HG03280 (cell line): ENCODE measurements at regions not wholly inside any gene's neighbourhood (a gene's known extent, or its start where the extent isn't known, plus 50 kb on each side); places are given as distances from the start of the nearest gene placed in this dataset.
"Not testable (repeated sequence)": the region's sequence is repeated elsewhere in the genome, so short reads cannot be mapped to it uniquely, and the experiment has no call there.

Source experiments
- ATAC-seq: cut with Tn5 transposase; IDR thresholded peaks from one replicate; pipeline ENCODE4 v1.9.1; 2021; ENCODE audit warnings: mild to moderate bottlenecking, moderate library complexity; ENCODE audit not compliant: unreplicated experiment

DNA sequence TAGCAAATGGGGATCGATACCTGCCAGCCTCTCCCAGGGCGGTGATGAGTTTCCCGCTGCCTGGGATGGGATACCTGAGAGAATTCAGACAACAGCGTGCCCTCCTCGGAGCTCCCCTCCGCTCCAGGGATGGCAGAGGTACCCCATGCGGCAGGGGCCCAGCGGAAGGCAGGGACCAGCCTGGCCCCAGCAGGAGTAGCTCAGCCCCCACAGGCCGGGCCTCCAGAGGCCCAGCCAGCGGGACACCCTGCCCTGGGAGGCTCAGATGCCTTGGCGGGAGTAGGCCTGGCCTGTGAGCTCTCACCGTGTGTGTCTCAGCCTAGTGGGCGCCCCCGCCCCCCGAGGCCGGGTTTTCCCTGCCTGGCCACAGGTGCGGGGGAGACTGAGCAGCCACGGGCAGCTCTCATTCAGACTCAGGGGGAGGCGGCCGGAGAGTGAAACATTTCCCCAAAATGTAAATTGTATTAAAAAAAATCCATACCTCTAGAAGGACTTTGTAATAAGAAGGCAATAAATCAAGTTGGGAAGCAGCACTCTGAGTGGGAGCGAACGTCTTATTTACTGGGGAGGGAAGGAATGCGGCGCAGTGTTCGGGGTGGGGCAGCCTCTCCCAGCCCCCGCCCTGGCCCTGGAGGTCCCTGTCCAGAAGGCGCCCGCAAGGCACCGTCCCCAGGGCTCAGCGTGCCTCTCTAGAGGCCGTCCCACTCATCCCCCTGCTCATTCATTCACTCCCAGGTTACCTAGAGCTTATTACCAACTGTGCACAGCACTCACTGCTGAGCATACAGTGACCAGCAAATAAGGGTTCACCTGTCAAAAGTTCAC, 888.0 kb downstream of the BRD1 start:
- no peak for ATAC-seq

DNA sequence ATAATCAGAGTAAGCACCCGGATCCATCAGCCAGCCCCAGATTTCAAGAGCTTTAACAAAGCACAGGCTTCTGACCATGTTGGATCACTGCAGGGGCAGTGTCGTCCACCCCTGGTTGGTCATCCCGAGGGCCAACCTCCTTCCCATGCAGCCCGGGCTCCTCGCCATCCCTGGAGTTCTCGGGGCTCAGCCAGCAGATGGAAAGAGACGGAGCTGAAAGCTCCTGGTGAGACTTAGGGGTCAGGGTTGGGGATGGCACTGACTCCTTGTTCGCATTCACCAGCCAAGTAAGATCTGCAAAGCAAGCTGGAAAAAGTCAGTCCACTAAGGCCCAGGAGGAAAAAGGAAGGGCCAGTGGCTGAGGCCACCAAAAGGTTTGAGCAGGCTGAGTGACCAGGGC, 888.9 kb downstream of the BRD1 start:
- no peak for ATAC-seq

GRCh38 chr22:48937032-48937639, 890.5 kb downstream of the BRD1 start:
- ATAC-seq: no peak

- ATAC-seq: no peak
Observed at GRCh38 chr22:48936391-48936790, 891.3 kb downstream of the BRD1 start.

- ATAC-seq: no peak
Observed at GRCh38 chr22:48934446-48934845, 893.2 kb downstream of the BRD1 start.

DNA sequence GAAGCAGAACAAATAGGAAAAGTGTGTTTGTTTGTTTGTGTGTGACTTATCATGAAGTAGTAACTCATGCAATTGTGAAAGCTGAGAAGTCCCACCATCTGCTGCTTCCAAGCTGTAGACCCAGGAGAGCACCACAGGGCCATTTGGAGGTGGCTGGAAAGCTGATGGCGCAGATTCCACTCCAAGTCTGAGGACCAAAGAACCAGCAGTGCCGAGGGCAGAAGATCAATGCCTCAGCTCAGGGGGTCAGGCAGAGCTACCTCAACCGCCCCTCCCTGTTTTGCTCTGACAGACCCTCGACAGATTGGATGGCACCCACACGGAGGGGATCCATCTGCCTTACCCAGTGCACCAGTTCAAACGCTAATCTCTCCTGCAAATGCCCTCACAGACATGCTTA, 896.2 kb downstream of the BRD1 start:
- ATAC-seq: no peak

- no peak for ATAC-seq
Observed at GRCh38 chr22:48929276-48929790, 898.3 kb downstream of the BRD1 start.

- no peak for ATAC-seq
Observed at GRCh38 chr22:48927591-48927990, 900.1 kb downstream of the BRD1 start.

DNA sequence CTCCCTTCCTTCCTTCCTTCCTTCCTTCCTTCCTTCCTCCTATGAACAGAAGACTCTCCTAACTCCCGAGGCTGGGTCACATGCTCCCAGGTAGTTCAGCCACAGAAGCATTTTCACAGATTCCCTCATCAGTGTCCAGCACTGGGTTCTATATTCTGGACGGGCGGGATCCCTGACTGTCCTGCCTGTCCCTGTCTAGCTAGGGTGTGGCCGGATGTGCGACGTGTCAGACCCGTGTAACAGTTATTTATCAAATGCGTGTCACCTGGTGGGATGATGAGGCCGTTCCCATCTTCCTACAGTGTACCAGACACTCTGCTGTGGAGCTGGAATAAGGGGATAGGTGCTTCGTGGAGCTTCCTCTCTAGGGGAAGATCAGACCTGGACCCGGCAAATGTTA, 901.0 kb downstream of the BRD1 start:
- no peak for ATAC-seq

DNA sequence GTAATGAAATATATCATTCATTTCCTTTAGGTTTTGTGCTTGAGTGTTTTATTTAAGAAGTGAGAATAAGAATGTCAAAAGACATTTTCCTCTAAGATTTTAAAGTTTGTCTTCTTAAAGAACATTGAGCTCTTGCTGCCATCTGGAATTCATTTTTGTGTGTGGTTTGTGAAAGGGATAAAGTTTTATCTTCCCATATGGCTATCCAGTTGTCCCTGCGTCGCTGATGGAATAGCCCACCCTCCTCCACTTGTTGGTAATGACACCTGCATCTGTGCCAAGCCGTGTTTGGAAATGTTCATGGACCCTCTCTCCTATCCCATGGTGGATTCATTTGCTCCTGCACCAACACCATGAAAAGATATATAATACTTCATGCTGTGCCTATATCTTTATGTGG, 901.5 kb downstream of the BRD1 start:
- ATAC-seq: no peak

GRCh38 chr22:48925450-48925849, 902.2 kb downstream of the BRD1 start:
- ATAC-seq: no peak

DNA sequence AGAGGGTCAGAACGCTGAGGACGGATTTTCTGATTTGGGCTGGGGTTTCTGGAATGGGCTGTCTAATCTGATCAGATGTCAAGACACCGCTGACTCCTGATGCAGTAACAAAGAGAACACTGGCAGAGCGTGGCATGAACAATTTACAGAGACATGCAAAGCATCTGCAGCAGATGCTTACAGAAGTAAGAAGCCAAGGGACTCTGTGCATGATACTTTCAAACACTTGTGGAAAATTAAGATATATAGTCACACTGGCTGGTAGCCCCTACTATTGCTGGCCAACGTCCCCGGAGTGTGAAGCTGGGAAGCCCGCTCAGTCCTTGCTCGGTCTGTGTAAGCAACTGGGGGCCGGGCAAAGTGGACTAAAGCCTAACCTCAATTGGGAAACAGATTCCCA, 903.7 kb downstream of the BRD1 start:
- ATAC-seq: no peak

- no peak for ATAC-seq
Observed at GRCh38 chr22:48923165-48923865, 904.4 kb downstream of the BRD1 start.

GRCh38 chr22:48921411-48921903, 906.2 kb downstream of the BRD1 start:
- no peak for ATAC-seq

- ATAC-seq: no peak
Observed at GRCh38 chr22:48920776-48921241, 906.9 kb downstream of the BRD1 start.

DNA sequence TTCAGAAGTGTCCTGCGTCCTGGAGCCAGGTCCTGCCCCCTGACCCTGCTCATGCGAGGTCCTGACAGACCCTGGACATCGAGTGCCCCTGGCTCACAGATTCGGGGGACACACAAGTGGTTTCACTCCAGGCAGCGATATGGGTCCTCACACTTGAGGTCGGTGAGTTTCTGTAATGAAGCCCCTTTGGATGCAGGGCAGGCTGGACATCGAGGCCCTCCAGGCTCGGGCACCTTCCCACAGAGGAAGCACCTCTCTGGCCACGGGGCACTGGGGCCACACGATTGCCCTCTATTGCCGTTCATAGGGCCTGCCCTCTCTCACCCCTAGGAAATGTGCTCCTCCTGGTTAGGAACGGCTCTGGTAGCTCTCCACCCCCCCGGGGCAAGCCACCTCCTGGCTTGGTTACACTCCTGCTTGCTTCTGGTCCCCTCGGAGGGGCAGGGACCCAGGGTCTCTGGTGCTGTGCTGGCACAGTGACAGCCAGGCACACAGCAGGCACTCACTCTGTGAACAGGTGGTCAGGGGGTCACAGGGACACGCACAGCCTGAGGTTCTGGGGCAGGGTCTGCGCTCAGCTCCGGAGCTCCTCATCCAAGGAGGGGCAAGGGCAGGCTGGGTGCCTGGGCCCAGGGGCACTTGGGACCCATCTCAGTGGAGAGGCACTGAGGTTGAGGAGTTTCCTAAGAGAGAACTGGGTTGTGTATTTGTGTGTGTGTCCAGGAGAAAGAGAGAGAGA, 907.7 kb downstream of the BRD1 start:
- ATAC-seq: no peak

DNA sequence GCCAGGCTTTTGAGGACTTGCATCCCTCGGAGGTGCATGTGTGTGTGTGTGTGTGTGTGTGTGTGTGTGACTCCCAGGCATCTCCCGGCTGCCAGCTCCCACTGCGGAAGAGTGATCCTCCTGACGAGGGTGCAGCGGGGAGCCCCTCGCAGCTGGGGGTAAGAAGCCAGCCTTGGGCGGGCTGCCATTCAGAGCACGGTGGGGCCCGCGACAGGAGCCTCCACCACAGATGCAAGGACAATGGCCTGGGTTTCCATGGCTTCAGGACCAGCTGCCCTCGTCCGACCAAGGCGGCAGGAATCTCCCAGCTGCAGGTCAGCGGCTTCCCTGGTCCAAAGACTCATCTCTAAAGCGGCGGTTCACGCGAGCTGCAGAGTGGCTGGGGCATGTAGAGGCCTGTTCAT, 908.5 kb downstream of the BRD1 start:
- no peak for ATAC-seq

DNA sequence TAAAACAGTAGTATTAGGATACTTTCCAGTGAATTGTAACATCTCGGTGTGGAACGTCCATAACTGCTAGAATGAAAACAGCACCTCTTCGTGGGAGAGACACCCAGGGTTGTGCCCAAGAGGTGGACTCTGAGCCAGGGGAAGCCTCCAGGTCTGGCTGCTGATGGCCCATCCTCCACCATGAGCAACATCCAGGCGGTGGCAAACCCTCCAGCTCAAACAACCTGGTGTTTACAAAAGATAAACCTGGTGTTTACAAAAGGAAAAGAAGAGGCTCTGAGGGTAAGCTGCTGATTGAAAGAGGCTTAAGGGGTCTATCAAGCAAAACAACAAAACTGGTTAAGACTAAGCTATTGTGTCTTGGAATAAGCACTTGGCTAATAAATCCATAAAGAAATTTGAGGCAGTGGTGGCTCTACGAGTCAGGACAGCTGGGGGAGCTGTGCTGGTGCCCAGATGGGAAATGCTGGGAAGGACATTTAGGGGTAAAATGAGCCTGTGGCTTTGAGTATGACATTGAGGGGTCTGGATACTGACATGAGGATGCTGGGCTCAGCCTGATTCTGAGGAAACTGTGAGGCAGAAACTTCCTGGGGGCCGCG, 909.0 kb downstream of the BRD1 start:
- ATAC-seq: no peak

DNA sequence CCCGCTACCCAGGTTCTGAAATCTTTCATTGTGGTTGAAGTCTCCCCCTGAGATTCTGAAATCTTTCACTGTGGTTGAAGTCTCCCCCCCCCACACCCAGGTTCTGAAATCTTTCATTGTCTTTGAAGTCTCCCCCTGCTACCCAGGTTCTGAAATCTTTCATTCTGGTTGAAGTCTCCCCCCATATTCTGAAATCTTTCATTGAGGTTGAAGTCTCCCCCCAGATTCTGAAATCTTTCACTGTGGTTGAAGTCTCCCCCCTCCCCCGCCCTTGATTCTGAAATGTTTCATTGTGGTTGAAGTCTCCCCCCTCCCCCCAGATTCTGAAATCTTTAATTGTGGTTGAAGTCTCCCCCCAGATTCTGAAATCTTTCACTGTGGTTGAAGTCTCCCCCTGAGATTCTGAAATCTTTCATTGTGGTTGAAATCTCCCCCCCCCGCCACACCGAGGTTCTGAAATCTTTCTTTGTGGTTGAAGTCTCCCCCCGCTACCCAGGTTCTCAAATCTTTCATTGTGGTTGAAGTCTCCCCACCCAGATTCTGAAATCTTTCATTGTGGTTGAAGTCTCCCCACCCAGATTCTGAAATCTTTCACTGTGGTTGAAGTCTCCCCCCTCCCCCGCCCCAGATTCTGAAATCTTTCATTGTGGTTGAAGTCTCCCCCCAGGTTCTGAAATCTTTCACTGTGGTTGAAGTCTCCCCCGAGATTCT, 915.2 kb downstream of the BRD1 start:
- not testable (repeated sequence) for ATAC-seq

- not testable (repeated sequence) for ATAC-seq
Observed at GRCh38 chr22:48911647-48912046, 916.0 kb downstream of the BRD1 start.
